Astrocyte (in vitro differentiated cells and primary cell): ENCODE measurements at regions not wholly inside any gene's neighbourhood (a gene's known extent, or its start where the extent isn't known, plus 50 kb on each side); places are given as distances from the start of the nearest gene placed in this dataset.

Source experiments
- DNase-seq: peaks from one replicate; pipeline ENCODE4 v3.0.0-alpha.2; 2010; ENCODE audit warnings: low read depth
- FAIRE-seq: peaks from 2 replicates; lab custom pipeline; 2011; peaks lifted over from hg19 to GRCh38; lab: Jason Lieb, UNC
- H2AFZ ChIP-seq: 2 replicates; pipeline ENCODE4 v1.6.0; 2012; ENCODE audit warnings: low read depth, low read length, inconsistent platforms
- H3K27ac ChIP-seq: 2 replicates; pipeline ENCODE4 v1.5.1; 2011; ENCODE audit warnings: low read depth, low read length, inconsistent platforms
- H3K27me3 ChIP-seq: 2 replicates; pipeline ENCODE4 v1.6.0; 2011; ENCODE audit warnings: low read length, inconsistent platforms; ENCODE audit not compliant: insufficient read depth
- H3K36me3 ChIP-seq: 2 replicates; pipeline ENCODE4 v1.5.1; 2011; ENCODE audit warnings: low read length, inconsistent platforms; ENCODE audit not compliant: insufficient read depth
- H3K4me1 ChIP-seq: 2 replicates; pipeline ENCODE4 v1.5.1; 2011; ENCODE audit warnings: low read length, inconsistent platforms; ENCODE audit not compliant: insufficient read depth
- H3K4me2 ChIP-seq: 2 replicates; pipeline ENCODE4 v1.6.0; 2012; ENCODE audit warnings: low read length, inconsistent platforms
- H3K4me3 ChIP-seq: 2 replicates; pipeline ENCODE4 v1.5.1; 2011; ENCODE audit warnings: low read depth, mild to moderate bottlenecking, low read length, inconsistent platforms; ENCODE audit not compliant: insufficient read depth
- H3K79me2 ChIP-seq: 2 replicates; pipeline ENCODE4 v1.6.0; 2012; ENCODE audit warnings: mild to moderate bottlenecking, low read length, inconsistent platforms; ENCODE audit not compliant: insufficient read depth
- H3K9ac ChIP-seq: 2 replicates; pipeline ENCODE4 v1.6.0; 2012; ENCODE audit warnings: mild to moderate bottlenecking, low read length, inconsistent platforms
- H3K9me3 ChIP-seq: 2 replicates; pipeline ENCODE4 v1.5.1; 2012; ENCODE audit warnings: low read depth, mild to moderate bottlenecking, low read length, inconsistent platforms; ENCODE audit not compliant: insufficient read depth
- H4K20me1 ChIP-seq: 2 replicates; pipeline ENCODE4 v1.6.0; 2012; ENCODE audit warnings: low read length, inconsistent platforms; ENCODE audit not compliant: insufficient read depth
- H3K27ac Mint-ChIP-seq: one replicate; pipeline ENCODE4 v1.8.0; 2021; ENCODE audit warnings: mild to moderate bottlenecking, mixed read lengths; ENCODE audit not compliant: unreplicated experiment
- H3K27me3 Mint-ChIP-seq: one replicate; pipeline ENCODE4 v1.8.0; 2021; ENCODE audit warnings: low read depth, mixed read lengths; ENCODE audit not compliant: unreplicated experiment
- H3K36me3 Mint-ChIP-seq: one replicate; pipeline ENCODE4 v1.8.0; 2021; ENCODE audit warnings: low read depth, mixed read lengths; ENCODE audit not compliant: unreplicated experiment
- H3K4me1 Mint-ChIP-seq: one replicate; pipeline ENCODE4 v1.8.0; 2021; ENCODE audit warnings: low read depth, mixed read lengths; ENCODE audit not compliant: unreplicated experiment
- H3K4me3 Mint-ChIP-seq: one replicate; pipeline ENCODE4 v1.8.0; 2021; ENCODE audit warnings: mild to moderate bottlenecking, moderate library complexity, mixed read lengths; ENCODE audit not compliant: unreplicated experiment
- H3K9me3 Mint-ChIP-seq: one replicate; pipeline ENCODE4 v1.8.0; 2021; ENCODE audit warnings: mild to moderate bottlenecking, mixed read lengths; ENCODE audit not compliant: unreplicated experiment
- EZH2 ChIP-seq: IDR thresholded peaks from 2 replicates; pipeline ENCODE4 v1.6.1; 2012; ENCODE audit warnings: mild to moderate bottlenecking, low read length, inconsistent platforms; ENCODE audit not compliant: insufficient read depth
- TF ChIP-seq, protein P1 (sequence below): IDR thresholded peaks from 2 replicates; pipeline ENCODE4 v1.5.1; 2011; ENCODE audit warnings: low read depth, mild to moderate bottlenecking, inconsistent platforms, low read length, moderate library complexity; ENCODE audit not compliant: insufficient read depth

- Histone ChIP-seq H3K9ac (no peak overlapping the region), H3K4me1 (no peaks in the 10 kb centered on the region), H3K4me2 (no peak overlapping the region), H3K27me3 (no peaks in the 10 kb centered on the region), H4K20me1 (no peaks in the 10 kb centered on the region), H2AFZ (no peak overlapping the region), H3K36me3 (peaks cover 3% of the 10 kb centered on the region), H3K4me3 (no peak overlapping the region), H3K9me3 (no peaks in the 10 kb centered on the region), H3K79me2 (no peaks in the 10 kb centered on the region), H3K27ac (no peak overlapping the region)
- DNase-seq (no peak), FAIRE-seq (no peak)
- Mint-ChIP-seq H3K4me1 (peaks cover 4% of the 10 kb centered on the region), H3K36me3 (peaks cover 37% of the 10 kb centered on the region), H3K9me3 (peaks cover 5% of the 10 kb centered on the region), H3K27me3 (no peaks in the 10 kb centered on the region), H3K27ac (no peak overlapping the region), H3K4me3 (no peak overlapping the region)
- no peak for TF ChIP-seq EZH2
- TF ChIP-seq, protein P1, sequence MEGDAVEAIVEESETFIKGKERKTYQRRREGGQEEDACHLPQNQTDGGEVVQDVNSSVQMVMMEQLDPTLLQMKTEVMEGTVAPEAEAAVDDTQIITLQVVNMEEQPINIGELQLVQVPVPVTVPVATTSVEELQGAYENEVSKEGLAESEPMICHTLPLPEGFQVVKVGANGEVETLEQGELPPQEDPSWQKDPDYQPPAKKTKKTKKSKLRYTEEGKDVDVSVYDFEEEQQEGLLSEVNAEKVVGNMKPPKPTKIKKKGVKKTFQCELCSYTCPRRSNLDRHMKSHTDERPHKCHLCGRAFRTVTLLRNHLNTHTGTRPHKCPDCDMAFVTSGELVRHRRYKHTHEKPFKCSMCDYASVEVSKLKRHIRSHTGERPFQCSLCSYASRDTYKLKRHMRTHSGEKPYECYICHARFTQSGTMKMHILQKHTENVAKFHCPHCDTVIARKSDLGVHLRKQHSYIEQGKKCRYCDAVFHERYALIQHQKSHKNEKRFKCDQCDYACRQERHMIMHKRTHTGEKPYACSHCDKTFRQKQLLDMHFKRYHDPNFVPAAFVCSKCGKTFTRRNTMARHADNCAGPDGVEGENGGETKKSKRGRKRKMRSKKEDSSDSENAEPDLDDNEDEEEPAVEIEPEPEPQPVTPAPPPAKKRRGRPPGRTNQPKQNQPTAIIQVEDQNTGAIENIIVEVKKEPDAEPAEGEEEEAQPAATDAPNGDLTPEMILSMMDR: no peak
Observed at GRCh38 chr5:168198359-168198758, 93.1 kb upstream of the WWC1 start.

GRCh38 chr5:168202996-168203395 is 88.4 kb upstream of the WWC1 start:
- Histone ChIP-seq H3K79me2 (no peaks in the 10 kb centered on the region), H3K9ac (no peak overlapping the region), H3K9me3 (no peaks in the 10 kb centered on the region), H3K4me2 (no peak overlapping the region), H3K4me1 (no peaks in the 10 kb centered on the region), H3K27me3 (no peaks in the 10 kb centered on the region), H2AFZ (no peak overlapping the region), H3K27ac (no peak overlapping the region), H3K4me3 (no peak overlapping the region), H4K20me1 (no peaks in the 10 kb centered on the region), H3K36me3 (peaks cover 11% of the 10 kb centered on the region)
- H3K36me3 Mint-ChIP-seq: peaks cover 55% of the 10 kb centered on the region
- no peak overlapping the region for H3K27ac Mint-ChIP-seq
- H3K4me3 Mint-ChIP-seq: no peak overlapping the region
- no peak for TF ChIP-seq EZH2
- TF ChIP-seq, protein P1: no peak
- no peaks in the 10 kb centered on the region for H3K27me3 Mint-ChIP-seq
- no peaks in the 10 kb centered on the region for H3K4me1 Mint-ChIP-seq
- FAIRE-seq (no peak), DNase-seq (no peak)
- peaks cover 6% of the 10 kb centered on the region for H3K9me3 Mint-ChIP-seq

- no peak overlapping the region for H2AFZ ChIP-seq
- H3K9me3 Mint-ChIP-seq: peaks cover 6% of the 10 kb centered on the region
- H3K79me2 ChIP-seq: no peaks in the 10 kb centered on the region
- no peak for TF ChIP-seq EZH2
- TF ChIP-seq, protein P1: no peak
- H3K4me1 ChIP-seq: no peaks in the 10 kb centered on the region
- no peak overlapping the region for H3K27ac Mint-ChIP-seq
- no peak overlapping the region for H3K4me3 ChIP-seq
- H3K27me3 ChIP-seq: no peaks in the 10 kb centered on the region
- H3K9me3 ChIP-seq: no peaks in the 10 kb centered on the region
- no peak overlapping the region for H3K4me2 ChIP-seq
- DNase-seq (no peak), FAIRE-seq (no peak)
- H3K4me3 Mint-ChIP-seq: no peak overlapping the region
- H4K20me1 ChIP-seq: no peaks in the 10 kb centered on the region
- H3K27me3 Mint-ChIP-seq: no peaks in the 10 kb centered on the region
- no peak overlapping the region for H3K9ac ChIP-seq
- no peak overlapping the region for H3K27ac ChIP-seq
- peaks cover 11% of the 10 kb centered on the region for H3K36me3 ChIP-seq
- H3K36me3 Mint-ChIP-seq: peaks cover 49% of the 10 kb centered on the region
- H3K4me1 Mint-ChIP-seq: peaks cover 4% of the 10 kb centered on the region
Observed at GRCh38 chr5:168204165-168204564, 87.3 kb upstream of the WWC1 start.
